ENCODE measurements at regions not wholly inside any gene's neighbourhood (a gene's known extent, or its start where the extent isn't known, plus 50 kb on each side); places are given as distances from the start of the nearest gene placed in this dataset.

DNA sequence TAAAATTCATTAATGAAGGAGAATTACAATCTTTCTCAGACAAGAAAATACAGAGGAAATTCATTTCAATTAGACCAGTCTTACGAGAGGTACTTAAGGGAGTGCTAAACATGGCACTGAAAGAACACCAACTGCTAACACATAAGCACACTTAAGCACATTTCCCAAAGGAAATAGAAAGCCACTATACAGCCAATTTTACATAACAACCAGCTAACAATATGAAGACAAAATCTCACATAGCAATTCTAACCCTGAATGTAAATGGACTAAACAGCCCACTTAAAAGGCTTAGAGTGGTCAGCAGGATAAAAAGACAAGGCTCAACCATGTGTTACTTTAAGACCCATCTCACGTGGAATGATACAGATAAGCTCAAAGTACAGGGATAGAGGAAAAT is 339.5 kb upstream of the LUZP2 start:
- no peaks in the 10 kb centered on the region for H3K79me2 ChIP-seq (ENCODE audit: low read depth)
- no peak overlapping the region for H3K4me3 ChIP-seq
- H3K27ac ChIP-seq: no peak overlapping the region
- H4K20me1 ChIP-seq (ENCODE audit: insufficient read depth): no peaks in the 10 kb centered on the region
- no peak for DNase-seq
- no peaks in the 10 kb centered on the region for H3K9me2 ChIP-seq (ENCODE audit: insufficient read depth)
- no peaks in the 10 kb centered on the region for H3K9me3 ChIP-seq (ENCODE audit: insufficient read depth, low read depth)
- H2AFZ ChIP-seq: no peak overlapping the region
- H3F3A ChIP-seq (ENCODE audit: insufficient read depth, low read depth): no peaks in the 10 kb centered on the region
- no peaks in the 10 kb centered on the region for H3K36me3 ChIP-seq (ENCODE audit: low read depth)
- ChIA-PET POLR2A (ENCODE audit: unreplicated experiment) (interaction anchor here (0.5 kb wide), 1 partner anchor 123 kb away, joined by 3 read pairs; no protein-coding TSS in a partner anchor), CTCF (no interaction called here)
- no peaks in the 10 kb centered on the region for H3K4me1 ChIP-seq (replicated peaks; ENCODE audit: insufficient read depth)
- intact Hi-C loops (cut with micrococcal nuclease; ENCODE audit: unreplicated experiment): no loop called here
- H3K4me2 ChIP-seq: no peak overlapping the region
- no TSS peak for BruUV-seq (replicated peaks)
- no peaks in the 10 kb centered on the region for H3K27me3 ChIP-seq (ENCODE audit: insufficient read depth, low read depth)
- TF ChIP-seq CTCF (conservative IDR thresholded peaks at IDR 0.05): no peak
- TF ChIP-seq EZH2 (IDR thresholded peaks at IDR 0.05; ENCODE audit: low read depth): no peak

DNA sequence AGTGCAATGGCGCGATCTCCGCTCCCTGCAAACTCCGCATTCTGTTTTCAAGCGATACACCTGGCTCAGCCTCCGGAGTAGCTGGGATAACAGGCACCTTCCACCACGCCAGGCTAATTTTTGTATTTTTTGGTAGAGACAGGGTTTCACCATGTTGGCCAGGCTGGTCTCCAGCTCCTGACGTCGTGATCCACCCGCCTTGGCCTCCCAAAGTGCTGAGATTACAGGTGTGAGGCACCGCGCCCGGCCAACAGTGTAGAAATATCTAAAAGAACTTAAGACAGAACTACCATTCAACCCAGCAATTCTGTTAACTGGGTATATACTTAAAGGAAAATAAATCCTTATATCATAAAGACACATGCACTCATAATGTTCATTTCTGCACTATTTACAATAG is 335.3 kb upstream of the LUZP2 start:
- TF ChIP-seq EZH2 (IDR thresholded peaks at IDR 0.05; ENCODE audit: low read depth) (no peak), CTCF (conservative IDR thresholded peaks at IDR 0.05) (no peak)
- DNase-seq: no peak
- Histone ChIP-seq H3K27ac (no peak overlapping the region), H3F3A (ENCODE audit: insufficient read depth, low read depth) (no peaks in the 10 kb centered on the region), H3K27me3 (ENCODE audit: insufficient read depth, low read depth) (no peaks in the 10 kb centered on the region), H3K9me2 (ENCODE audit: insufficient read depth) (no peaks in the 10 kb centered on the region), H4K20me1 (ENCODE audit: insufficient read depth) (no peaks in the 10 kb centered on the region), H3K36me3 (ENCODE audit: low read depth) (no peaks in the 10 kb centered on the region), H3K4me1 (replicated peaks; ENCODE audit: insufficient read depth) (no peaks in the 10 kb centered on the region), H3K4me2 (no peak overlapping the region), H2AFZ (no peak overlapping the region), H3K4me3 (no peak overlapping the region), H3K79me2 (ENCODE audit: low read depth) (no peaks in the 10 kb centered on the region), H3K9me3 (ENCODE audit: insufficient read depth, low read depth) (no peaks in the 10 kb centered on the region)
- intact Hi-C loops (cut with micrococcal nuclease; ENCODE audit: unreplicated experiment): no loop called here
- POLR2A ChIA-PET (ENCODE audit: unreplicated experiment): no interaction called here
- CTCF ChIA-PET: no interaction called here
- BruUV-seq (replicated peaks): no TSS peak

- ChIA-PET POLR2A (ENCODE audit: unreplicated experiment) (no interaction called here), CTCF (no interaction called here)
- no peak for DNase-seq
- TF ChIP-seq EZH2 (IDR thresholded peaks at IDR 0.05; ENCODE audit: low read depth) (no peak), CTCF (conservative IDR thresholded peaks at IDR 0.05) (no peak)
- H3K36me3 ChIP-seq (ENCODE audit: low read depth): no peaks in the 10 kb centered on the region
- H3K27ac ChIP-seq: no peak overlapping the region
- no peaks in the 10 kb centered on the region for H3K9me3 ChIP-seq (ENCODE audit: insufficient read depth, low read depth)
- H3K4me2 ChIP-seq: no peak overlapping the region
- no peak overlapping the region for H3K4me3 ChIP-seq
- no peaks in the 10 kb centered on the region for H3K4me1 ChIP-seq (replicated peaks; ENCODE audit: insufficient read depth)
- no peaks in the 10 kb centered on the region for H3K27me3 ChIP-seq (ENCODE audit: insufficient read depth, low read depth)
- no TSS peak for BruUV-seq (replicated peaks)
- intact Hi-C loops (cut with micrococcal nuclease; ENCODE audit: unreplicated experiment): no loop called here
- no peak overlapping the region for H2AFZ ChIP-seq
- no peaks in the 10 kb centered on the region for H3K79me2 ChIP-seq (ENCODE audit: low read depth)
- no peaks in the 10 kb centered on the region for H4K20me1 ChIP-seq (ENCODE audit: insufficient read depth)
- no peaks in the 10 kb centered on the region for H3K9me2 ChIP-seq (ENCODE audit: insufficient read depth)
- no peaks in the 10 kb centered on the region for H3F3A ChIP-seq (ENCODE audit: insufficient read depth, low read depth)
Measured at GRCh38 chr11:24163146-24163545, 333.7 kb upstream of the LUZP2 start.

All from PC-9 (cell line).